ENCODE measurements at regions not wholly inside any gene's neighbourhood (a gene's known extent, or its start where the extent isn't known, plus 50 kb on each side); places are given as distances from the start of the nearest gene placed in this dataset.

GRCh38 chr12:112716099-112717093, 75.2 kb upstream of the RPH3A start:
- H3K9me3 ChIP-seq (ENCODE audit: low read length): no peaks in the 10 kb centered on the region
- no peak overlapping the region for H3K9ac ChIP-seq (ENCODE audit: low read length)
- no peak overlapping the region for H3K4me2 ChIP-seq (ENCODE audit: low read length)
- H3K27me3 ChIP-seq (ENCODE audit: insufficient read depth, low read depth, low read length): no peaks in the 10 kb centered on the region
- H3K4me3 ChIP-seq (ENCODE audit: low read length): no peak overlapping the region
- TF ChIP-seq EP300 (conservative IDR thresholded peaks at IDR 0.05; ENCODE audit: poor library complexity, severe bottlenecking) (no peak), POLR2AphosphoS5 (IDR thresholded peaks at IDR 0.05) (no peak), TAF1 (IDR thresholded peaks at IDR 0.05; ENCODE audit: low read depth) (no peak), CTCF (IDR thresholded peaks at IDR 0.05; ENCODE audit: poor library complexity, severe bottlenecking) (no peak), REST (IDR thresholded peaks at IDR 0.05; ENCODE audit: borderline replicate concordance) (no peak), MXI1 (conservative IDR thresholded peaks at IDR 0.05; ENCODE audit: poor library complexity, severe bottlenecking) (no peak), SMC3 (conservative IDR thresholded peaks at IDR 0.05; ENCODE audit: poor library complexity) (no peak), RAD21 (conservative IDR thresholded peaks at IDR 0.05) (no peak), EZH2 (IDR thresholded peaks at IDR 0.05; ENCODE audit: borderline replicate concordance, insufficient read depth, low read length, poor library complexity, severe bottlenecking) (no peak)
- H3K27ac ChIP-seq (ENCODE audit: low read length): no peak overlapping the region
- no peaks in the 10 kb centered on the region for H3F3A ChIP-seq (ENCODE audit: insufficient read depth, low read length, poor library complexity, severe bottlenecking)
- H3K9me2 ChIP-seq (ENCODE audit: insufficient read depth, low read length): no peaks in the 10 kb centered on the region
- no peak overlapping the region for H2AFZ ChIP-seq (ENCODE audit: low read depth, low read length)
- H4K20me1 ChIP-seq (ENCODE audit: insufficient read depth): no peaks in the 10 kb centered on the region
- H3K79me2 ChIP-seq (replicated peaks; ENCODE audit: insufficient read depth, low read length): no peaks in the 10 kb centered on the region
- H3K36me3 ChIP-seq (ENCODE audit: insufficient read depth, low read length): no peaks in the 10 kb centered on the region

GRCh38 chr12:112728864-112729263, 62.7 kb upstream of the RPH3A start:
- Histone ChIP-seq H2AFZ (ENCODE audit: low read depth, low read length) (no peak overlapping the region), H3K4me3 (ENCODE audit: low read length) (no peak overlapping the region), H3K79me2 (replicated peaks; ENCODE audit: insufficient read depth, low read length) (no peaks in the 10 kb centered on the region), H3K9me2 (ENCODE audit: insufficient read depth, low read length) (no peaks in the 10 kb centered on the region), H3K9me3 (ENCODE audit: low read length) (no peaks in the 10 kb centered on the region), H3F3A (ENCODE audit: insufficient read depth, low read length, poor library complexity, severe bottlenecking) (no peaks in the 10 kb centered on the region), H3K36me3 (ENCODE audit: insufficient read depth, low read length) (no peaks in the 10 kb centered on the region), H3K27ac (ENCODE audit: low read length) (no peak overlapping the region), H3K4me2 (ENCODE audit: low read length) (no peak overlapping the region), H3K9ac (ENCODE audit: low read length) (no peak overlapping the region), H3K27me3 (ENCODE audit: insufficient read depth, low read depth, low read length) (no peaks in the 10 kb centered on the region), H4K20me1 (ENCODE audit: insufficient read depth) (no peaks in the 10 kb centered on the region)
- TF ChIP-seq SMC3 (conservative IDR thresholded peaks at IDR 0.05; ENCODE audit: poor library complexity) (no peak), REST (IDR thresholded peaks at IDR 0.05; ENCODE audit: borderline replicate concordance) (no peak), EZH2 (IDR thresholded peaks at IDR 0.05; ENCODE audit: borderline replicate concordance, insufficient read depth, low read length, poor library complexity, severe bottlenecking) (no peak), MXI1 (conservative IDR thresholded peaks at IDR 0.05; ENCODE audit: poor library complexity, severe bottlenecking) (no peak), EP300 (conservative IDR thresholded peaks at IDR 0.05; ENCODE audit: poor library complexity, severe bottlenecking) (no peak), TAF1 (IDR thresholded peaks at IDR 0.05; ENCODE audit: low read depth) (no peak), CTCF (IDR thresholded peaks at IDR 0.05; ENCODE audit: poor library complexity, severe bottlenecking) (no peak), POLR2AphosphoS5 (IDR thresholded peaks at IDR 0.05) (no peak), RAD21 (conservative IDR thresholded peaks at IDR 0.05) (no peak)
